Neural progenitor cell (in vitro differentiated cells): ENCODE measurements at regions not wholly inside any gene's neighbourhood (a gene's known extent, or its start where the extent isn't known, plus 50 kb on each side); places are given as distances from the start of the nearest gene placed in this dataset.

Experiments used
- DNase-seq: peaks from one replicate; pipeline ENCODE4 v3.0.0-alpha.2; 2016; ENCODE audit warnings: low spot score
- H2AFZ ChIP-seq: fragments of 200-600 bp; sonication (generic); replicated peaks from 2 replicates; pipeline ENCODE4 v1.6.1; 2016; ENCODE audit warnings: antibody characterized with exemption
- H3F3A ChIP-seq: fragments of 200-600 bp; sonication (generic); 2 replicates; pipeline ENCODE4 v1.6.1; 2016; ENCODE audit warnings: antibody characterized with exemption, low read depth
- H3K27ac ChIP-seq: fragments of 200-600 bp; sonication (generic); 2 replicates; pipeline ENCODE4 v1.5.1; 2016; ENCODE audit warnings: mild to moderate bottlenecking
- H3K27me3 ChIP-seq: fragments of 200-600 bp; sonication (generic); 2 replicates; pipeline ENCODE4 v1.6.1; 2016; ENCODE audit warnings: mild to moderate bottlenecking, moderate library complexity
- H3K36me3 ChIP-seq: fragments of 200-600 bp; sonication (generic); 2 replicates; pipeline ENCODE4 v1.5.1; 2016
- H3K4me1 ChIP-seq: fragments of 200-600 bp; sonication (generic); 2 replicates; pipeline ENCODE4 v1.6.1; 2016; ENCODE audit warnings: mixed run types
- H3K4me2 ChIP-seq: fragments of 200-600 bp; sonication (generic); 2 replicates; pipeline ENCODE4 v1.6.1; 2016
- H3K4me3 ChIP-seq: fragments of 200-600 bp; sonication (generic); 2 replicates; pipeline ENCODE4 v1.5.1; 2016
- H3K79me2 ChIP-seq: fragments of 200-600 bp; sonication (generic); 2 replicates; pipeline ENCODE4 v1.6.1; 2016; ENCODE audit warnings: low read depth
- H3K9ac ChIP-seq: fragments of 200-600 bp; sonication (generic); 2 replicates; pipeline ENCODE4 v1.6.1; 2016
- H3K9me3 ChIP-seq: fragments of 200-600 bp; sonication (generic); 2 replicates; pipeline ENCODE4 v1.5.1; 2016; ENCODE audit warnings: low read depth
- H4K20me1 ChIP-seq: fragments of 200-600 bp; sonication (generic); 2 replicates; pipeline ENCODE4 v1.6.1; 2016; ENCODE audit warnings: low read depth
- H3K27ac Mint-ChIP-seq: 3 replicates; pipeline ENCODE4 v1.8.0; 2021; ENCODE audit warnings: mixed read lengths
- H3K27me3 Mint-ChIP-seq: 2 replicates; pipeline ENCODE4 v1.8.0; 2022; ENCODE audit warnings: low read depth, mild to moderate bottlenecking, inconsistent platforms, moderate library complexity, mixed read lengths; ENCODE audit not compliant: insufficient read depth
- H3K36me3 Mint-ChIP-seq: 3 replicates; pipeline ENCODE4 v1.8.0; 2021; ENCODE audit warnings: mixed read lengths
- H3K4me1 Mint-ChIP-seq: 3 replicates; pipeline ENCODE4 v1.8.0; 2021; ENCODE audit warnings: mixed read lengths
- H3K4me3 Mint-ChIP-seq: 3 replicates; pipeline ENCODE4 v1.8.0; 2021; ENCODE audit warnings: mild to moderate bottlenecking, moderate library complexity, mixed read lengths
- H3K9me3 Mint-ChIP-seq: 3 replicates; pipeline ENCODE4 v1.8.0; 2020; ENCODE audit warnings: mixed read lengths
- EZH2 ChIP-seq: fragments of 200-600 bp; sonication (generic); IDR thresholded peaks from 2 replicates; pipeline ENCODE4 v1.6.1; 2017; ENCODE audit warnings: antibody characterized with exemption, mild to moderate bottlenecking, moderate library complexity
- EZH2phosphoT487 ChIP-seq: fragments of 200-600 bp; sonication (generic); IDR thresholded peaks from 2 replicates; pipeline ENCODE4 v1.6.1; 2017; ENCODE audit warnings: antibody characterized with exemption
- TF ChIP-seq, protein P1 (sequence below): fragments of 200-600 bp; sonication (generic); IDR thresholded peaks from 2 replicates; pipeline ENCODE4 v1.5.1; 2017; ENCODE audit warnings: antibody characterized with exemption, mild to moderate bottlenecking

DNA sequence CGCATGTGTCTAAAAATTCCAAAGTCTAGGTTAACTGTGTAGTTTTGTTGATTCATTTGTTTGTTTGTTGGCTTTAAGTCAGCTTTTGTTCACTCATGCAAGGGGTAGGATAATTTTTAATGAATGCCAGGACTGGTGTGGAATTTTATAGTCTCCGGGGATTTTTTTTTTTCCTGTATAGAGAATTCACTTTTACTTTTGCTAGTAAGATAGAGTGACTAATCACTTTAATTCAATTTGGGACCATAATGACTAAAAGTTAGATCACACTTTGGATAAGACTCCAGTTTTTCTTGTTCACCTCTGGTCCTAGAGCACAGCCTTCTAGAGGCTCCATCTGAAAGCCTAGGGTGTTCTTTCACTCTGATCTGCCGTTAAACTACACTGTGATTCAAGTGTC, 1690.0 kb downstream of the PCDH9 start:
- Histone ChIP-seq H3K4me1 (no peaks in the 10 kb centered on the region), H3K27me3 (no peaks in the 10 kb centered on the region), H3K4me3 (no peak overlapping the region), H3K79me2 (no peaks in the 10 kb centered on the region), H3K27ac (no peak overlapping the region), H3F3A (no peaks in the 10 kb centered on the region), H3K9me3 (no peaks in the 10 kb centered on the region), H2AFZ (no peak overlapping the region), H4K20me1 (no peaks in the 10 kb centered on the region), H3K36me3 (no peaks in the 10 kb centered on the region), H3K4me2 (no peak overlapping the region), H3K9ac (no peak overlapping the region)
- H3K4me1 Mint-ChIP-seq, result no peaks in the 10 kb centered on the region
- no peak for DNase-seq
- TF ChIP-seq EZH2phosphoT487, result no peak
- no peak for TF ChIP-seq EZH2
- TF ChIP-seq, protein P1, sequence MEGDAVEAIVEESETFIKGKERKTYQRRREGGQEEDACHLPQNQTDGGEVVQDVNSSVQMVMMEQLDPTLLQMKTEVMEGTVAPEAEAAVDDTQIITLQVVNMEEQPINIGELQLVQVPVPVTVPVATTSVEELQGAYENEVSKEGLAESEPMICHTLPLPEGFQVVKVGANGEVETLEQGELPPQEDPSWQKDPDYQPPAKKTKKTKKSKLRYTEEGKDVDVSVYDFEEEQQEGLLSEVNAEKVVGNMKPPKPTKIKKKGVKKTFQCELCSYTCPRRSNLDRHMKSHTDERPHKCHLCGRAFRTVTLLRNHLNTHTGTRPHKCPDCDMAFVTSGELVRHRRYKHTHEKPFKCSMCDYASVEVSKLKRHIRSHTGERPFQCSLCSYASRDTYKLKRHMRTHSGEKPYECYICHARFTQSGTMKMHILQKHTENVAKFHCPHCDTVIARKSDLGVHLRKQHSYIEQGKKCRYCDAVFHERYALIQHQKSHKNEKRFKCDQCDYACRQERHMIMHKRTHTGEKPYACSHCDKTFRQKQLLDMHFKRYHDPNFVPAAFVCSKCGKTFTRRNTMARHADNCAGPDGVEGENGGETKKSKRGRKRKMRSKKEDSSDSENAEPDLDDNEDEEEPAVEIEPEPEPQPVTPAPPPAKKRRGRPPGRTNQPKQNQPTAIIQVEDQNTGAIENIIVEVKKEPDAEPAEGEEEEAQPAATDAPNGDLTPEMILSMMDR, result no peak
- no peak overlapping the region for H3K4me3 Mint-ChIP-seq
- H3K27me3 Mint-ChIP-seq, result no peaks in the 10 kb centered on the region
- H3K27ac Mint-ChIP-seq, result no peak overlapping the region
- H3K9me3 Mint-ChIP-seq, result no peaks in the 10 kb centered on the region
- H3K36me3 Mint-ChIP-seq, result no peaks in the 10 kb centered on the region

DNA sequence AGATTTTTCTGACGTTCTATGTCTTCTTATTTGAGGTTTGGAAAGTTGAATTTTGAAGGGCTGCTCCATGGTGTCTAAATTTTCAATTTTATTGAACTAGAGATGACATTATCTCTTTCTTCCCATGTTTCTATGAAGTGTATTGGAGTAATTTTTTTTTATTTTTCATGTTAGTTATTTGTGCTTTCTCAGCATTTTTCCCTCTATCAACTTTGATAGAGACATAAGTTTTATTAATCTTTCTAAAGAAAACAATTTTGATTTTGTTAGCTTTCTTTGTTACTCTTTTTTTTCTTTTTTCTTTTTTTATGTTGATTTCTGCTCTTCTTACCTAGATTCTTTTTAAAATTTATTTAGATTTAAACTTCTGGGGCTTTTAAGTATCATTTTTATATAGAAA, 1694.8 kb downstream of the PCDH9 start:
- TF ChIP-seq EZH2 (no peak), EZH2phosphoT487 (no peak)
- TF ChIP-seq, protein P1, result no peak
- DNase-seq, result no peak
- Mint-ChIP-seq H3K9me3 (no peaks in the 10 kb centered on the region), H3K4me3 (no peak overlapping the region), H3K4me1 (no peaks in the 10 kb centered on the region), H3K27ac (no peak overlapping the region), H3K36me3 (no peaks in the 10 kb centered on the region), H3K27me3 (no peaks in the 10 kb centered on the region)
- H3K9me3 ChIP-seq, result no peaks in the 10 kb centered on the region
- H3K9ac ChIP-seq, result no peak overlapping the region
- no peak overlapping the region for H2AFZ ChIP-seq
- H3K27ac ChIP-seq, result no peak overlapping the region
- no peaks in the 10 kb centered on the region for H3K79me2 ChIP-seq
- no peaks in the 10 kb centered on the region for H3K27me3 ChIP-seq
- no peaks in the 10 kb centered on the region for H3F3A ChIP-seq
- no peaks in the 10 kb centered on the region for H3K36me3 ChIP-seq
- no peaks in the 10 kb centered on the region for H4K20me1 ChIP-seq
- H3K4me2 ChIP-seq, result no peak overlapping the region
- no peaks in the 10 kb centered on the region for H3K4me1 ChIP-seq
- H3K4me3 ChIP-seq, result no peak overlapping the region

DNA sequence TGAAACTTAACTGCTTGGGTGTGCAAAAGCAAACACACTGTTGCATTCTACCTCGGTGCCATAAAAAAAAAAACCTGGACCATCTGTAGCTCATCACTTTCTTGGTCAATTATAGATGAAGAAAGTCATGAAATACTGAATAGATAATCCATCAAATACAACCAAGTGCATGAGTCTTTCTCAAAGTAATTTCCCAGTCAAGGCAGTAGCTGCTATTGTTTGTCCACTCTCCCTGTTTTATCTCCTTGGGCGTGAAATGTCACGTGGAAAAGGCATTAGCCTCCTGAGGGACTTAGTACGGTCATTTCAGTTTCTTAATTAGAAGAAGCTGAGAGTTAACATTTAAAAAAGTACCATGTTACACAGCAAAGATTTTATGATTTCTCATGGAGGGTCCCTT, 1697.9 kb downstream of the PCDH9 start:
- Histone ChIP-seq H3K9ac (no peak overlapping the region), H3K4me2 (no peak overlapping the region)

More for the DNA sequence above, 1697.9 kb downstream of the PCDH9 start:
- Histone ChIP-seq H2AFZ (peak overlapping the region; percentile 50), H3F3A (no peaks in the 10 kb centered on the region), H3K4me3 (no peak overlapping the region), H3K27me3 (no peaks in the 10 kb centered on the region), H3K9me3 (no peaks in the 10 kb centered on the region), H3K4me1 (no peaks in the 10 kb centered on the region), H3K36me3 (no peaks in the 10 kb centered on the region), H4K20me1 (no peaks in the 10 kb centered on the region), H3K79me2 (no peaks in the 10 kb centered on the region), H3K27ac (no peak overlapping the region)
- no peaks in the 10 kb centered on the region for H3K36me3 Mint-ChIP-seq
- TF ChIP-seq, protein P1, result no peak
- TF ChIP-seq EZH2, result no peak
- TF ChIP-seq EZH2phosphoT487, result no peak
- no peaks in the 10 kb centered on the region for H3K4me1 Mint-ChIP-seq
- no peak overlapping the region for H3K4me3 Mint-ChIP-seq
- DNase-seq, result no peak
- H3K27ac Mint-ChIP-seq, result no peak overlapping the region
- no peaks in the 10 kb centered on the region for H3K9me3 Mint-ChIP-seq
- no peaks in the 10 kb centered on the region for H3K27me3 Mint-ChIP-seq
